K562 (cell line): ENCODE measurements at regions not wholly inside any gene's neighbourhood (a gene's known extent, or its start where the extent isn't known, plus 50 kb on each side); places are given as distances from the start of the nearest gene placed in this dataset.

Source experiments
- COPS2 ChIP-seq: fragments of 450-650 bp; conservative IDR thresholded peaks from 2 replicates; pipeline ENCODE4 v1.6.1; 2016; ENCODE audit warnings: mild to moderate bottlenecking, moderate library complexity
- KAT2B ChIP-seq: IDR thresholded peaks from one replicate; pipeline ENCODE4 v1.6.1; 2012; ENCODE audit warnings: low read depth, mild to moderate bottlenecking, control low read depth, inconsistent platforms, low read length, moderate library complexity
- SP2 ChIP-seq: IDR thresholded peaks from 2 replicates; pipeline ENCODE4 v1.6.1; 2011; ENCODE audit warnings: mild to moderate bottlenecking, low read depth, low read length, moderate library complexity; ENCODE audit not compliant: poor library complexity, severe bottlenecking; ENCODE audit errors: extremely low read depth
- TAL1 ChIP-seq: fragments of 450-650 bp; IDR thresholded peaks from 2 replicates; pipeline ENCODE4 v1.6.1; 2016; ENCODE audit warnings: mild to moderate bottlenecking
- ZNF551 ChIP-seq: fragments of 250-450 bp; sonication (Bioruptor Pico); IDR thresholded peaks from 2 replicates; pipeline ENCODE4 v1.5.0; 2021; ENCODE audit warnings: mild to moderate bottlenecking, moderate library complexity
- TF ChIP-seq, protein P1 (sequence below), 2 experiments: fragments of 450-650 bp; formaldehyde crosslinking in 1 of 2; IDR thresholded peaks; 2 replicates each; pipeline versions ENCODE4 v1.4.0 to v1.6.1; 2014 to 2020; ENCODE audit warnings: mild to moderate bottlenecking in 2 of 2, borderline replicate concordance in 1 of 2, low read depth in 1 of 2

DNA sequence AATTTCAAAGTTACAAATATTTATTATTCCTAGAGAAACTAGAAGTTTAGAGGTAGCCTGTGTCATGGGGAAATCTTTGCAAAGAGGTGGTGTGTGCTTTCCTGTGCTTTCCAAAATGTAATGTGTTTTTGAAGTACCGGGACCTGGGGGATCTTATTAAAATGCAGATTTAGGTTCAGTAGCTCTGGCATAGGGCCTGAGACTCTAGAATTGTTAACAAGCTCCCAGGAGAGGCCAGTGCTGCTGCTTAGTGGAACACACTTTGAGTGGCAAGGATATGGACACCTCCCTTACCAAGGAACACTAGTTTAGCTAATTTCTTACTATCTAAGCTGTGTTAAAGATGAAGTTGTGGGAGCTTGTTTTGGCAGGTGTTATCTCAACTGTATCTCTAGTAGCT is 428.9 kb downstream of the VGLL3 start (continued):
- TF ChIP-seq, protein P1, sequence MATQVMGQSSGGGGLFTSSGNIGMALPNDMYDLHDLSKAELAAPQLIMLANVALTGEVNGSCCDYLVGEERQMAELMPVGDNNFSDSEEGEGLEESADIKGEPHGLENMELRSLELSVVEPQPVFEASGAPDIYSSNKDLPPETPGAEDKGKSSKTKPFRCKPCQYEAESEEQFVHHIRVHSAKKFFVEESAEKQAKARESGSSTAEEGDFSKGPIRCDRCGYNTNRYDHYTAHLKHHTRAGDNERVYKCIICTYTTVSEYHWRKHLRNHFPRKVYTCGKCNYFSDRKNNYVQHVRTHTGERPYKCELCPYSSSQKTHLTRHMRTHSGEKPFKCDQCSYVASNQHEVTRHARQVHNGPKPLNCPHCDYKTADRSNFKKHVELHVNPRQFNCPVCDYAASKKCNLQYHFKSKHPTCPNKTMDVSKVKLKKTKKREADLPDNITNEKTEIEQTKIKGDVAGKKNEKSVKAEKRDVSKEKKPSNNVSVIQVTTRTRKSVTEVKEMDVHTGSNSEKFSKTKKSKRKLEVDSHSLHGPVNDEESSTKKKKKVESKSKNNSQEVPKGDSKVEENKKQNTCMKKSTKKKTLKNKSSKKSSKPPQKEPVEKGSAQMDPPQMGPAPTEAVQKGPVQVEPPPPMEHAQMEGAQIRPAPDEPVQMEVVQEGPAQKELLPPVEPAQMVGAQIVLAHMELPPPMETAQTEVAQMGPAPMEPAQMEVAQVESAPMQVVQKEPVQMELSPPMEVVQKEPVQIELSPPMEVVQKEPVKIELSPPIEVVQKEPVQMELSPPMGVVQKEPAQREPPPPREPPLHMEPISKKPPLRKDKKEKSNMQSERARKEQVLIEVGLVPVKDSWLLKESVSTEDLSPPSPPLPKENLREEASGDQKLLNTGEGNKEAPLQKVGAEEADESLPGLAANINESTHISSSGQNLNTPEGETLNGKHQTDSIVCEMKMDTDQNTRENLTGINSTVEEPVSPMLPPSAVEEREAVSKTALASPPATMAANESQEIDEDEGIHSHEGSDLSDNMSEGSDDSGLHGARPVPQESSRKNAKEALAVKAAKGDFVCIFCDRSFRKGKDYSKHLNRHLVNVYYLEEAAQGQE (IDR thresholded peaks at IDR 0.05; ENCODE audit: borderline replicate concordance) = no peak
- TF ChIP-seq, protein P1 (CRISPR knock-in tag; IDR thresholded peaks at IDR 0.05; ENCODE audit: low read depth) = no peak
- TF ChIP-seq TAL1 = no peak
- TF ChIP-seq COPS2 = no peak
- TF ChIP-seq SP2 = no peak
- TF ChIP-seq KAT2B = no peak
- no peak for TF ChIP-seq ZNF551 (CRISPR knock-in tag)
